Esophagus muscularis mucosa (tissue), 4 donors: ENCODE measurements at regions not wholly inside any gene's neighbourhood (a gene's known extent, or its start where the extent isn't known, plus 50 kb on each side); places are given as distances from the start of the nearest gene placed in this dataset.

Experiments
- DNase-seq: peaks from one replicate; pipeline ENCODE4 v3.0.0-alpha.2; 2017; ENCODE audit errors: extremely low spot score
- H3K27ac ChIP-seq, 4 donors: fragments of 200-600 bp; sonication (generic); replicated peaks in 1 of 4; 1 replicate in 3 of 4; 2 replicates in 1 of 4; pipeline ENCODE4 v1.5.1; 2016 to 2019; ENCODE audit warnings: mild to moderate bottlenecking in 1 of 4
- H3K27me3 ChIP-seq, 4 donors: fragments of 200-600 bp; sonication (generic); one replicate each; pipeline versions ENCODE4 v1.5.1 to v1.6.0; 2016 to 2019
- H3K36me3 ChIP-seq, 4 donors: fragments of 200-600 bp; sonication (generic); one replicate each; pipeline ENCODE4 v1.5.1; 2016 to 2019
- H3K4me1 ChIP-seq, 4 donors: fragments of 200-600 bp; sonication (generic); one replicate each; pipeline ENCODE4 v1.5.1; 2016 to 2019
- H3K4me3 ChIP-seq, 4 donors: fragments of 200-600 bp; sonication (generic); 1 replicate in 2 of 4; 2 replicates in 2 of 4; pipeline ENCODE4 v1.5.1; 2016 to 2019; ENCODE audit warnings: mild to moderate bottlenecking in 4 of 4, moderate library complexity in 1 of 4
- H3K9me3 ChIP-seq, 4 donors: fragments of 200-600 bp; sonication (generic); 1 replicate in 3 of 4; 2 replicates in 1 of 4; pipeline ENCODE4 v1.5.1; 2016 to 2019
- CTCF ChIP-seq, 3 experiments: fragments of 200-600 bp in 2 of 3; fragments of 450-650 bp in 1 of 3; sonication (generic) in 2 of 3; IDR thresholded peaks; one replicate each; pipeline ENCODE4 v1.5.1; 2017 to 2019; ENCODE audit warnings: antibody characterized with exemption in 3 of 3, mild to moderate bottlenecking in 2 of 3, moderate library complexity in 1 of 3
- EP300 ChIP-seq: sonication (generic); formaldehyde crosslinking; IDR thresholded peaks from one replicate; pipeline ENCODE4 v1.6.1; 2017; ENCODE audit warnings: antibody characterized with exemption
- POLR2A ChIP-seq: fragments of 450-650 bp; IDR thresholded peaks from one replicate; pipeline ENCODE4 v1.6.1; 2017; ENCODE audit warnings: antibody characterized with exemption, moderate library complexity, mild to moderate bottlenecking, low read depth
- POLR2AphosphoS5 ChIP-seq, 2 donors: sonication (generic); formaldehyde crosslinking; IDR thresholded peaks; one replicate each; pipeline ENCODE4 v1.6.1; 2017; ENCODE audit warnings: antibody characterized with exemption in 2 of 2
- WGBS: methylation state at CpG from one replicate; pipeline ENCODE4 v1.1.5; 2018; 5-methylcytosine and 5-hydroxymethylcytosine counted together
- intact Hi-C: fragments of 100-400 bp; cut with DNase I; formaldehyde crosslinking; loops from one replicate; pipeline ENCODE4 v1.15.1; 2023

GRCh38 chr15:62450061-62450460, 285.0 kb upstream of the C2CD4B start:
- Histone ChIP-seq H3K9me3 (no peaks in the 10 kb centered on the region), H3K27me3 (no peaks in the 10 kb centered on the region), H3K4me3 (no peak overlapping the region), H3K36me3 (no peaks in the 10 kb centered on the region), H3K4me1 (peaks cover 20 to 44% (median 35%) of the 10 kb centered on the region in 4 donors), H3K27ac (no peak overlapping the region)
- DNase-seq: no peak
- intact Hi-C loops: no loop called here
- WGBS: 97% methylated on average over 10 of the region's 10 CpGs
- TF ChIP-seq EP300 (no peak), POLR2A (no peak)

GRCh38 chr15:62452026-62452425, 286.9 kb upstream of the C2CD4B start:
- Histone ChIP-seq H3K4me1 (peaks cover 36 to 60% (median 52%) of the 10 kb centered on the region in 4 donors), H3K4me3 (no peak overlapping the region), H3K27me3 (no peaks in the 10 kb centered on the region), H3K36me3 (no peaks in the 10 kb centered on the region), H3K9me3 (no peaks in the 10 kb centered on the region), H3K27ac (no peak overlapping the region)
- no peak for TF ChIP-seq CTCF (IDR thresholded peaks at IDR 0.05)
- TF ChIP-seq EP300: no peak
- no peak for TF ChIP-seq POLR2A
- no peak for TF ChIP-seq POLR2AphosphoS5 (IDR thresholded peaks at IDR 0.05)
- no peak for DNase-seq
- intact Hi-C loops: no loop called here
- 91% methylated on average over 9 of the region's 9 CpGs for WGBS

GRCh38 chr15:62452667-62453066, 287.6 kb upstream of the C2CD4B start:
- 82% methylated on average over 4 of the region's 4 CpGs for WGBS
- H3K4me1 ChIP-seq: peaks cover 32 to 60% (median 57%) of the 10 kb centered on the region in 4 donors
- H3K4me3 ChIP-seq: no peak overlapping the region
- no peak for TF ChIP-seq EP300
- no peak for TF ChIP-seq CTCF (IDR thresholded peaks at IDR 0.05)
- TF ChIP-seq POLR2A: no peak
- TF ChIP-seq POLR2AphosphoS5 (IDR thresholded peaks at IDR 0.05): no peak
- H3K27ac ChIP-seq: no peak overlapping the region
- no peak for DNase-seq
- no peaks in the 10 kb centered on the region for H3K36me3 ChIP-seq
- no peaks in the 10 kb centered on the region for H3K27me3 ChIP-seq
- no peaks in the 10 kb centered on the region for H3K9me3 ChIP-seq
- intact Hi-C loops: no loop called here

DNA sequence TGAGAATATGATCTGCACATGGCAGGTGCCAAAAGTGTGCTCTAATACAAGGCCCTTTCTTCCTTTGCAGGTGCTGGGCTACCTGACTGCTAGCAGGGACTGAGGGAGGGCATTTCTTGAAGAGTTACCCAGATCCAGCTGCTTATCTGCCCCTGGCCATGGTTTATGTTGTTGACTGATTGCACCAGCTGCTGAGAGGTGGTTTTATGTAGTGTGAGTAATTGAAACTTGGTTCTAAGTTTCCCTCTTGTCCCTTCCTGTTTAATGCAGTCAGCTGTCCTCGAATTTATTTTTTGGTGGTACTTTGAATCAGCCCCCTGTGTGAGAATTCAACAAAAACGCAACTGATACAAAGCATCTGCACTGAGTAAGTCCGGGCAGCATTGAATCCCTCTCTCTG, 288.3 kb upstream of the C2CD4B start:
- intact Hi-C loops: no loop called here
- no peaks in the 10 kb centered on the region for H3K27me3 ChIP-seq
- TF ChIP-seq POLR2A: no peak
- TF ChIP-seq POLR2AphosphoS5 (IDR thresholded peaks at IDR 0.05): no peak
- no peak for TF ChIP-seq EP300
- no peak for TF ChIP-seq CTCF (IDR thresholded peaks at IDR 0.05)
- no peaks in the 10 kb centered on the region for H3K36me3 ChIP-seq
- H3K4me3 ChIP-seq: no peak overlapping the region
- no peaks in the 10 kb centered on the region for H3K9me3 ChIP-seq
- DNase-seq: no peak
- 71% methylated on average over 3 of the region's 3 CpGs for WGBS
- H3K4me1 ChIP-seq: peaks cover 26 to 53% (median 51%) of the 10 kb centered on the region in 4 donors
- H3K27ac ChIP-seq: no peak overlapping the region

DNA sequence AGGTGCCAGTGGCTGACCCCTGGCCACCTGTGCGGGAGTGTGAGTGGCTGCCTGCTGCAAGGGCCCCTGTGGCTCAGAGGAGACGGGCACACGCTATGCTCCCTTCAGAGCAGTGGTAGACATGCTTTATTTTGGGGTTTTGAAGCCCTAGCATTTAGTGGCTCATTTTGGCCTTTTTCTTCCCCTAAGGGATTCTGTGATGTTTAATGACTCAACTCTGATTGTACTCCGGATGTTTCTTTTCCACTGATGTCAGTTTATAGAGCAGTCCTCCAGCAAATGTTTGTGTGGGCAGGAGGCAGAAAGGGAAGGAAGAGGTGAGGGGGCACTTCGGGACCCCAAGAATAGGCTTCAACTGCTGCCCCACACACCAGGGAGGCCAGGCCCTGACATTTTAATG, 288.9 kb upstream of the C2CD4B start:
- TF ChIP-seq EP300 (no peak), CTCF (IDR thresholded peaks at IDR 0.05) (no peak), POLR2A (no peak), POLR2AphosphoS5 (IDR thresholded peaks at IDR 0.05) (no peak)
- no peaks in the 10 kb centered on the region for H3K9me3 ChIP-seq
- no peaks in the 10 kb centered on the region for H3K36me3 ChIP-seq
- H3K27me3 ChIP-seq: no peaks in the 10 kb centered on the region
- 84% methylated on average over 4 of the region's 5 CpGs for WGBS
- H3K4me3 ChIP-seq: no peak overlapping the region
- no peak for DNase-seq
- intact Hi-C loops: no loop called here
- H3K4me1 ChIP-seq: peaks cover 26 to 53% (median 47%) of the 10 kb centered on the region in 4 donors
- H3K27ac ChIP-seq: peak overlapping the region in 2 of 4 donors; percentile 18 to 39
